ENCODE measurements at regions not wholly inside any gene's neighbourhood (a gene's known extent, or its start where the extent isn't known, plus 50 kb on each side); places are given as distances from the start of the nearest gene placed in this dataset.

GRCh38 chr14:80364816-80365215, 153.5 kb upstream of the DIO2 start:
- DNase-seq (ENCODE audit: low spot score), result no peak
- POLR2A ChIA-PET (ENCODE audit: low non-redundant PET), result no interaction called here

GRCh38 chr14:80364274-80364673, 153.0 kb upstream of the DIO2 start:
- ChIA-PET POLR2A (ENCODE audit: low non-redundant PET) (no interaction called here), CTCF (no interaction called here)
- no peak for TF ChIP-seq CTCF (conservative IDR thresholded peaks at IDR 0.05; ENCODE audit: low read depth)
- DNase-seq (ENCODE audit: low spot score), result peak; percentile 8
- no peak overlapping the region for H3K27ac ChIP-seq

More at GRCh38 chr14:80364816-80365215, 153.5 kb upstream of the DIO2 start:
- no peak overlapping the region for H3K27ac ChIP-seq
- TF ChIP-seq CTCF (conservative IDR thresholded peaks at IDR 0.05; ENCODE audit: low read depth), result no peak
- CTCF ChIA-PET, result interaction anchor here (0.6 kb wide), 1 partner anchor 64 kb away, joined by 3 read pairs; no protein-coding TSS in a partner anchor

- DNase-seq (ENCODE audit: low spot score), result no peak
- no peak for TF ChIP-seq CTCF (conservative IDR thresholded peaks at IDR 0.05; ENCODE audit: low read depth)
- H3K27ac ChIP-seq, result no peak overlapping the region
- POLR2A ChIA-PET (ENCODE audit: low non-redundant PET), result no interaction called here
- CTCF ChIA-PET, result no interaction called here
Observed at GRCh38 chr14:80358112-80358511, 146.8 kb upstream of the DIO2 start.

GRCh38 chr14:80356413-80356812, 145.1 kb upstream of the DIO2 start:
- no peak for TF ChIP-seq CTCF (conservative IDR thresholded peaks at IDR 0.05; ENCODE audit: low read depth)
- CTCF ChIA-PET, result interaction anchor here (1.0 kb wide), 1 partner anchor 11 kb away, joined by 4 read pairs; no protein-coding TSS in a partner anchor
- no peak overlapping the region for H3K27ac ChIP-seq
- POLR2A ChIA-PET (ENCODE audit: low non-redundant PET), result no interaction called here
- no peak for DNase-seq (ENCODE audit: low spot score)

- DNase-seq (ENCODE audit: low spot score), result no peak
- ChIA-PET CTCF (no interaction called here), POLR2A (ENCODE audit: low non-redundant PET) (no interaction called here)
- no peak for TF ChIP-seq CTCF (conservative IDR thresholded peaks at IDR 0.05; ENCODE audit: low read depth)
- no peak overlapping the region for H3K27ac ChIP-seq
Observed at GRCh38 chr14:80354860-80355581, 143.7 kb upstream of the DIO2 start.

GRCh38 chr14:80352471-80352870, 141.2 kb upstream of the DIO2 start:
- CTCF ChIA-PET, result interaction anchor here (0.6 to 0.7 kb wide), 2 partner anchors 294 to 410 kb away, joined by 3 to 4 read pairs; no protein-coding TSS in a partner anchor
- DNase-seq (ENCODE audit: low spot score), result no peak
- no peak for TF ChIP-seq CTCF (conservative IDR thresholded peaks at IDR 0.05; ENCODE audit: low read depth)

More at GRCh38 chr14:80352471-80352870, 141.2 kb upstream of the DIO2 start:
- H3K27ac ChIP-seq, result no peak overlapping the region
- POLR2A ChIA-PET (ENCODE audit: low non-redundant PET), result no interaction called here
